ENCODE measurements at regions not wholly inside any gene's neighbourhood (a gene's known extent, or its start where the extent isn't known, plus 50 kb on each side); places are given as distances from the start of the nearest gene placed in this dataset.
"Not testable (repeated sequence)": the region's sequence is repeated elsewhere in the genome, so short reads cannot be mapped to it uniquely, and the experiment has no call there.

DNA sequence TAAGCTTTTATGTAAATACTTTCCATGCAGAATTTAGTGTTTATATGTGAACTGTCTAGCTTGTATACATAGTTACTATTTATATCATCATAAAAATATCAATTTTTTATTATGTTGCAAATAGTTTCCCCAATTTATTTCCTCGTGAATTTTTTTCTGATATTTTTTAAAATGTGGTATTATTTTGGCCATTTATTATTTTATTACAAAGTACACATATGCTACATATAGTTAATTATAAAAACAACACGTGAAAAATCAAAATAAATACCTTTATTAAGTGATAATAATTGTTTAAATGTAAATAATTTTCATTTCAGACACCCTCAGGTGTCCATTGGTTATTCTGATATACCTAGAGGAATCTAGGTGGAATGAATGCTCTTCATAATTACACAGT lies 1394.9 kb upstream of the PRR20A start:
- DNase-seq = no peak

DNA sequence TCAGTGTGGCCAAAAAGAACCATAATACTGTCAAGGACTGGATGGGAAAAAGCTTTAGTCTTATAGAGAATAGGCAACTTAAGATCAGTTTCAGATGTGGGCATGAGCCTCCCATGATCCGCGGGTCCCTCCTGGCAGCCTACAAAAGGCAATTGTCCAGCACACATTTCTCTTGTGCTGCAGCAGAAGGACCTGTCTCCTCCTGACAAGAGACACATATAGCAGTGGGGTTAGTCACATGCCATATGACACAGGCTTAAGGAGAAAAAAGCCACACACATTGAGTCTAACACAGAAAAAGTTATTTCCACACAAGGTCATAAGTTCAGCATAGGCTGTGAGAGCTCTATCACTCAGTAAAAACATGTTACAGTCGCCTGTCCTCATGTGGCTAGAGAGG lies 1378.7 kb upstream of the PRR20A start:
- no peak for DNase-seq

DNA sequence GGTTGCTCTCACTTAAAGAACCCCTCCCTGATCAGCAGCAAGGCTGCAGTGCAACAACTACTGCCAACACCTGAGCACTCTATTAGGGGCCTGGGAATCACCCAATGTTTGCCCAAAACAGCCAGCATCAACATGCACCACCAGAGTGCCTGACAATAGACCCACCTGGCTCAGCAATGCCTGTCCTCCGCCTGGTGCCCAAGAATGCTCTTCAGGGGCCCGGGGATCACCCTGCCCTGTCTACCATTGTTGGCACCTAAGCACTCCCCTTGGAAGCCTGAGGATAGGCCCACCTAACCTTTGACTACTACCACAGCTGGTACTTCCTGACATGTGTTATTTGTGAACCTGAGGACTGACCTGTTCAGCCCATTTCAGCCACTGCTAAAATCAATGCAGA lies 1363.1 kb upstream of the PRR20A start:
- no peak for DNase-seq

DNA sequence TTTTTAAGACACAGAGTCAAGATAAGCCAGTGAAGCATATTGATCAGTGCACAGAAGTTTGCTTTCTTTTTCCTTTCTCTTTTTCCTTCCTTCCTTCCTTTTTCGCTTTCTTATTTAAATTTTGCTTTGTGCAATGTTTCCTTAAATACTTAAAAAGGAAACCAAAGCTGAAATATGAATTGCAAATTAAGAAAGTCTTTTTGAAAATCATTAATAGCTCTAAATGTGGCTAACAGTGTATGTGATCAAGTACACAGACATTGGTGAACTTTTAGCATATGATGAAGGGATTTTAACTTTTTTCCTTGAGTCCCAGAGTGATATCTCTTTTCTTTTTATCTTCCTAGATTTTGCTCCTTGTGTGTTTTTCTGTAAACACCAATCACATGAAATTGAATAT lies 1356.9 kb upstream of the PRR20A start:
- no peak for DNase-seq

DNA sequence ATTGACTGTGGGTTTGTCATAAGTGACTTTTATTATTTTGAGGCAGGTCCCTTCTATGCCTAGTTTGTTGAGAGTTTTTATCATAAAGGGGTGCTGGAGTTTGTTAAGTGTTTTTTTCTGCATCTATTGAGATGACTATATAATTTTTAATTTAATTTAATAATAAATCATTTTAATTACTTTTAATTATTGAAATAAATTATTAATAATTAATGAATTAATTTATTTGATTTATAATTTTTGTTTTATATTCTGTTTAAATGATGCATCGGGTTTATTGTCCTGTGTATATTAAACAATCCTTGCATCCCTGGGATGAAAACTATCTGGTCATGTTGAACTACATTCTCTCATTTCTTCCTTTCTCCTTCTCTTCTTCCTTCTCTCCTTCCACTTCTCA lies 1352.2 kb upstream of the PRR20A start:
- DNase-seq = no peak

DNA sequence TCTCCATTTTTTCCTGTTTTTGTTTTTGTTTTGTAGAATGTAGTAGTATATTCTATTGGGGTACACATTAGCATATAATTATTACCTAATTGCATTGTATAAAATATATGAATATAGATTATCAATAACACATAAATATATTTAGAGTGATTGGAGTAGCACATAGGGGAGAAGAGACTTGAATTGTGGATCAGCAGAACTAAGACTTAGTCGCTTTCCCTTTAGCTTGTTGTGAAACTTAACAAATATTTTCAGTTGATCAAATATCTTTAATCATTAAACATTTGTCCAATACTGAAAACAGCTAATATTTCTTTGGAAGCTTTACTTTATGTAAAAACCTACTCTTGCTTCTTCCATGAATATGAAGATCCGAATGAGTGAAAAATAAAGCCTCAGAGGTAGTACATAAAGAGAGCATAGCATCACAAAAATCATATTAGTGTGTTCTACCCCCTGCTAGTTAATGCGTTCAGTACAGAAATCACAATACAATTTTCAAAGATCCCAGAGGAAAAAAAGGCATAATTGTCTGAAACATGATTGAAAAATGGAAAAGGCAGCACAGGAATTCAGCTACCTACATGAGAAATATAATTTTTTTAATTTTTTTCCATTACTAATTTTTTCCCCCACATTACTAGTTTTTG lies 1348.0 kb upstream of the PRR20A start:
- no peak for DNase-seq

DNA sequence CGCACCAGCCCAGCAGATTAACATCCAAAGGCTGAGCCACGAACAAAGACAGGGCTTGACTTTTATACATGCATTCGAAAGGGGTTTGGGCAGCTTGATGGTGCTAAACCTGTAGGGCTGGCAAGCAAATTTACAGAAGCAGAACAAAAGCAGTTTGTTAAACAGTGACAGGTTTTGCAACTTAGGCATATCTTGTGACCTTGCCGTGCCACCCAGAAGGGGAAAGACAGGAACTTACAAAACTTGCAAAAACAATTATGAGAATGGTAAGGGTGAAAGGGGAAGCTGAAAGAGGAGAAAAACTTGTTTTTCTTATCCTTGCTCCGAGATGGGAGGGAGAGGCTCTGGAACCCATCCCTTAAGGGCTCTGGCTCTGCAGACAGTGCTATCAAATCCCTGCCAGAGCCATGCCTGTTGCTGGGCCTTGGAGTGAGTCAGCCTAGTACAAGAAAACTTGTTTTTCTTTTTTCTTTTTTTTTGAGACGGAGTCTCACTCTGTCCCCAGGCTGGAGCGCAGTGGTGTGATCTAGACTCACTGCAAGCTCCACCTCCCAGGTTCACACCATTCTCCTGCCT lies 1325.2 kb upstream of the PRR20A start:
- DNase-seq = no peak

DNA sequence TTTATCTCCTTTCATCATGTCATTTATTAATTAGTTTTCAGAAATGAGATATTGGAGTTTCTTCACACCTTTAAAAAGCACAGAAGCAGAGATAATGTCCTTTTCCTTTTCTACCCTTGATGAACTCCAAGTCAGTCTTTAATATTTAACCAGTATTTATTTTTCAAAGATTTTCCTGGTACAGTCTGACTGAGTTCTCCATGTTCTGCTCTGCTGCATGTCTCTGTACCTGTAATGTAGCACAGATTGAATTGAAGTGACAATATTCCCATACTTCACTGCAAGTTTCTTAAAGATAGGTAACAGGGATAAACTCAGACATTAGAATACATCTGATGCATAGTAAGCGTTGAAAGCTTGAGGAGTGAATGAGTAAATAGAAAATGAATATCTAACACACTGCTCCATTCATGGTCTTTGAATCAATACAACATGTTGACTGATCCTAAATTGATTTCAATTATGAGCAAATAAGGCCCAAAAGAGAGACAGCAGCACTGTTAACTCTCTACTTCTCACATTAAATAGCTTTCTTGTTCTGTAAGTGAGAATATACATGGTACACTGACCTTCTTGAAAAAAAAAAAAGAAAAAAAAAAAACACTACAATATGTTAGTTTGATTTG lies 1323.6 kb upstream of the PRR20A start:
- no peak for DNase-seq

DNA sequence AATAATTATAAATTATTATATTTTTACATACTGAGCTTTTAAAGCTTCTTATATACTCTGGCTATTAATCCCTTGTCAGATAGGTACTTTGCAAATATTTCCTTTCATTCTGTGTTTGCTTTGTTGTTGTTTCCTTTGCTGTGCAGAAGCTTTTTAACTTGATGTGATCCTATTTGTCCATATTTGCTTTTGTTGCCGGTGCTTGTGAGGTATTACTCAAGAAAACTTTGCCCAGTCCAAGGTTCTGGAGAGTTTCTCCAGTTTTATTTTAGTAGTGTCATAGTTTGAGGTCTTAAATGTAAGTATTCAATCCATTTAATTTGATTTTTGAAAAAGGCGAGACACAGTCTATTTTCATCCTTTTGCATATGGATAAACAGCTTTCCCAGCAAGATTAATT lies 1319.9 kb upstream of the PRR20A start:
- no peak for DNase-seq

DNA sequence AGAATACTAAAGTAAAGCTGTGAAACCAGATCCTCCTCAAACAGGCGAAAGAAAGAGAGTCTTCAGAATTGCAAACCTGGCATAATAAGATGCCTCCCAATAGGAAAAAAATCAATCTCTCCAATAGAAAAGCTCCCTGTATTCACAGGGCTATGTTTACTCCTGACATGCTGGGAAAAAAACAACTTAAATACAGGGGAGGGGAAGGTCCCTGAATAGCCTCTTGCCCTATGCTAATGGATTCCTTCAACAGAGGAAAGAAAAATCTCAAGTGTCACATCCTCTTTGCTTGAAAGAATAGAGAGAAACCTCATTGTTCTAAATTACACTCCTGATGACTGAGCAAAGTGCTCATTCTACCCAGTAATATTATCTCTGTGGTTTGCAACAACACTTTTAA lies 1271.1 kb upstream of the PRR20A start:
- DNase-seq = no peak

DNA sequence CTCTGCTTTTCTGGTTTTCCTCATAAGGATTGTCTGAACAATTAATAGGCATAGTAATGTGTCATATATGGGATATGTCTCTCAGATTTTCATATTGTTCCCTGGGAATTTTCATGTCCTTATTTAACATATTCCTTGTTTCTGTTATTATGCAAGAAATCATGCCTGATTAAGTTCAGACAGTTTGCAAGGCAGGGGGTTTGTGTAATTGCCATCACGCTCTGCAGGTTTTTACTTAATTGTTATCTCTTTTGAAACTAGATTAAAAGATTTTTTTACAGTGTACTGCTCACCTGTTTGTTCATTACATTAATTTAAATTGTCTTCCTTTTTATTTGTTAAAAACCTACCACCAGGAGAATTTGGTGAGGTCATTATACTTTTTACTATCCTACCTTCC lies 1253.2 kb upstream of the PRR20A start:
- no peak for DNase-seq

DNA sequence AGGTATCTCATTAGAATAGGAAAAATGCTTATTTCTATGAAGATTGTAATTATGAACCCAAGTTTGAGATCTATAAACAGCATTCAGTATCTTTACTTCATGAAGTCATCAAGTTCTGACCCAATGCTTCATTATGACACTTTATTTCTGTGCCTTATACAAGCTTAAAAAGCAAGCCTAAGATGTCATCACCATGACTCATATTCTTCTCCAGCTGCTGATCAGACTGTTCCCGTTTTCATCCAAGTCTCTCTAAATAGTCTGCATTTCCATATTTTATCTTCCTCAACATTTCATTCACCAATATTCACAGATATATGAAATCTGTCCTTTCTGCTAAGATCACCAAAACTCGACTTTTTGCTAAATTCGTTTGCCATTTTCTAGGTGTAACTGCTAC lies 1247.2 kb upstream of the PRR20A start:
- no peak for DNase-seq

DNA sequence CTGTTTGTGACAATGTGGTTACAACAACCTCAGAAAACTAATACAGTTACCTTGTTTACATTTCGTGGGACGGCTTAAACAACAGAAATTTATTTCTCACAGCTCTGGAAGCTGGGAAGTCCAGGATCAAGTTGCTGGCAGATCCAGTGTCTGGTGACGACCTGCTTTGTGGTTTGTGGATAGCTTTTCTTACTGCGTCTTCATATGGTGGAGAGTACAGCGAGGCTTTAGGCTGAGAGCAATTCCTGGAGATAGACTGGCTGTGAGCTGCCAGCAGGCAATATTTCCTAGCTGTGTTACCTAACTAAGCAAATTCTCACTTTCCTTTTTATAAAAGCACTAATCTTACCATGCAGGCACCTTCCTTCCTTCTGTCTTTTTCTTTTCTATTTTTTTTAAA lies 1203.5 kb upstream of the PRR20A start:
- DNase-seq = no peak

DNA sequence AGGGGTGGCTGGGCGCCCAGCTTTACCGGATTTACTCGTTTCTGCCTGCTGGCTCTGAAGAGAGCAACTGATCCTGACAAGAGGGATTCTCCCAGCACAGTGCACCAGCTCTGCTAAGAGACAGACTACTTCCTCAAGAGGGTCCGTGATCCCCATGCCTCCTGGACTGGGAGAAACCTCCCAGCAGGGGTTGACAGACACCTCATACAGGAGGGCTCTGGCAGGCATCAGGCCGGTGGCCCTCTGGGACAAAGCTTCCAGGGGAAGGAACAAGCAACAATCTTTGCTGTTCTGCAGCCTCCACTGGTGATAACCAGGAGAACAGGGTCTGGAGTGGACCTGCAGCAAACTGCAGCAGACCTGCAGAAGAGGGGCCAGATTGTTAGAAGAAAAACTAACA lies 1192.5 kb upstream of the PRR20A start:
- DNase-seq = no peak

DNA sequence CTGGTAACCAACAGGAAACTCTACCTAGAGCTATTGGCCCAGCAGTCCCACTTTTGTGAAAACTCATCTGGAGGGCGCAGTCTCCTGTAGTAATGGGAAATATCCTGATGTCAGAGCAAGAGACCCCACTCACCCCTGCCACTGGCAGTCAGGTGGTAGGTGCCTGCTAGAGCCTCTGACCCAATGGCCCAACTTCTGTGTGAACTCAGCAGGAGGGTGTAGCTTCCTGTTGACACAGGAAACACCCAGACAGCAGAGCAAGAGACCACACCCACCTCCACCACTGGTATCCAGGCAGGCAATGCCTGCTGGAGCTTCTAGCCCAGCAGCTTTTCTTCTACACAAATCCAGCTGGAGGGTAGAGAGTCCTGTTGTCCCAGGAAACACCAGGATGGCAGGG lies 1176.8 kb upstream of the PRR20A start:
- no peak for DNase-seq

DNA sequence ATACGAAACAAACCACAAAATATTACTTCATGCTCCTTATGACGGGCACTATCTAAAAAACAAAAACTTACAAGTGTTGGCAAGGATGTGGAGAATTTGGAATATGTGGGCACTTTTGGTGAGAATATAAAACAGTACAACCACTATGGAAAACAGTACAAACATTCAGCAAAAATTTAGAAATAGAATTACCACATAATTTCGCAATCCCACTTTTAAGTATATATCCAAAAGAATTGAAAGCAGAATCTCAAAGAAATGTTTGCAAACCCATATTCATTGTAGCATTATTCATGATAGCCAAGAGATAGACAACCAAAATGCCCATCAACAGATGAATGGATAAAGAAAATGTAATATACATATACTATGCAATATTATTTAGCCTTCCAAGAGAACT lies 1173.7 kb upstream of the PRR20A start:
- no peak for DNase-seq

DNA sequence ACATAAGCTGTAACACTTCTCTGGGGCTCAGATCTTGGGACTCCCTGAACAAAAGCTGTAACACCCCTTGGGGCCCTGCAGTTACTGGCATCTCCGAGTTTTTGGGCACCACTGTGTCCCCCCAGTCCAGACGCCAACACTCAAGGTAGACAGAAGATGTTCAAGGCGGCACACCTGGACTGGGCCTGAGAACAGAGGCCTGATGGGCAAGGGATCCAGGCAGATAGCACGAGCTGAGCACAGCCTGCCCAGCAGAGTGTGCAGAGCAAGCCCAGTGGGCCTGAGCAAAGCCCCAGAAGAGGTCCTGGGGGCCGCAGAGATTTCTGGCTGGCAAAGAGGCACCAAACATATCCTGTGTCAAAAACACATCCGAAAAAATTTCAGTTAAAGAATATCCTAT lies 1163.3 kb upstream of the PRR20A start:
- no peak for DNase-seq

DNA sequence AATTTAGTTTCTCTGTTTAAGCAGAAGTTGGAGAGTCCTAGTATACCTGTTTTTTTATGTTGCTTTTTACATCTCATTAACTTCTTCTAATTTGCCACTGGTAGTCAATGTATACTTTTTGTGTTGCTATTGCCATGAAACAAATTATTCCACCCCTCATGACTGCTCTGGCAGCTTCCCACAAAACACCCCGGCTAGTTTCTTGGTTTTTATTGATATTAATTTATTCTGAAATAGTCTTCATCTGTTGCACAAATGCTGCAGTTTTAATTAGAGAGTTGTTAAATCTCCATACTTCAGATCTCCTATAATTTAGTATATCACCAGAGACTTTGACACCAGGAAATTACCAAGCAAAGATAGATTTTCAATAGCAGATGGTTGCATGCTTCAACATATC lies 1159.3 kb upstream of the PRR20A start:
- DNase-seq = no peak

DNA sequence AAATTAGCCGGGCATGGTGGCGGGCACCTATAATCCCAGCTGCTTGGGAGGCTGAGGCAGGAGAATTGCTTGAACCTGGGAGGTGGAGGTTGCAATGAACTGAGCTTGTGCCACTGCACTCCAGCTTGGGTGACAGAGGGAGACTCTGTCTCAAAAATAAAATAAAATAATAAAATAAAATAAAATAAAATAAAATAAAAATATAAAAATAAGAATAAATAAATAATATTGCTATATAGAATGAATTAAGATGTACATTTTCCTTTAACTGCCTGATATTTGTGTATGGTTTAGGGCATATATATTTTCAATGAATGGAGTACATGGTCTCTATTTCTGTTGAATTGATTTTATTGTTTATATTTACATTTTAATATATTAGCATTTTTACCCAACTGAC lies 1156.7 kb upstream of the PRR20A start:
- DNase-seq = not testable (repeated sequence)

DNA sequence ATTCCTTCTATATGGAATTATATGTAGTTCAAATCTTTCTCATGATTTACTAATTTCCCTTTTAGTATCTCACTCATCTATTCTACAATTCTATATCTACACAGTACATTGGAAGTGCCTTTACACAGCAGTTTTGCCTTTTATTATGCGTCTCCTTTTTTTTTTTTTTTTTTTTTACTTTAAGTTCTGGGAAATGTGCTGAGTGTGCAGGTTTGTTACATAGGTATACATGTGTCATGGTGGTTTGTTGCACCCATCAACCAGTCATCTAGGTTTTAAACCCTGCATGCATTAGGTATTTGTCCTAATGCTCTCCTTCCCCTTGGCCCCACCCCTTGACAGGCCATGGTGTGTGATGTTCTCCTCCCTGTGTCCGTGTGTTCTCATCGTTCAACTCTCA lies 1150.1 kb upstream of the PRR20A start:
- no peak for DNase-seq

DNA sequence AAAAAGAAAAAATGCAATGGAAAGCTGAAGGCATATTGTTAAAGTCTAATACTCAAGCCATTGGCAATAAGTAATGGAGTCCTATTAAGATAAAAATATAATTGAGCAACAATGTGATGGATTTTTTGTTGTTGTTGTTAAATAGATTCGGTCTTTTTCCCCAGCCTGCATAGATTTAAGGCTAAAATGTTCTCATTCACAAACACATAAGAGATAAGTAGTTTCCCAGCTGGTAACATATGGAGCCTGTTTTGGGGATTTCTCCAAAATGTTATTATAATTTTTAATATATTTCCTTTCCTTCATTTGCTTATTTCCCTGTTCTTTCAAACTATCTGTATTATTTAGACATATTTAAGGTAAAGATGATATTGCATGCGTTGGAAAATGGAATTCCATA lies 1149.1 kb upstream of the PRR20A start:
- DNase-seq = no peak

DNA sequence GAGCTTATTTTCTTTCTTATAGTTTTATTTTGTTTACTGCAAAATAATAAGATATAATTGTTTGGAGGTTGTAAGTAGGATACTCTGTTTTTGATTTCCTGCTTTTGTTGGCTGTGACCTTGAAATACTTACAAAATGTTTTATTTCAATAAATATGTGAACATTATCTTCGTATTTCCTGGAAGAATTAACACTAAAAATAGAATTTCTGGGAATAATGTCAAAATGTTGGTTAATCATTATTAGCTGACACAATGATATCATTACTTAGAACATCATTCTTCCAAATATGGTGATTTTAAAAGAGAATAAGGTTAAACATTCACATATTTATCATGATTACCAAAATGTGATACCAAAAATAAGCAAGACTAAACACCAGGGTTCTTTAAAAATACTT lies 1148.6 kb upstream of the PRR20A start:
- DNase-seq = no peak

DNA sequence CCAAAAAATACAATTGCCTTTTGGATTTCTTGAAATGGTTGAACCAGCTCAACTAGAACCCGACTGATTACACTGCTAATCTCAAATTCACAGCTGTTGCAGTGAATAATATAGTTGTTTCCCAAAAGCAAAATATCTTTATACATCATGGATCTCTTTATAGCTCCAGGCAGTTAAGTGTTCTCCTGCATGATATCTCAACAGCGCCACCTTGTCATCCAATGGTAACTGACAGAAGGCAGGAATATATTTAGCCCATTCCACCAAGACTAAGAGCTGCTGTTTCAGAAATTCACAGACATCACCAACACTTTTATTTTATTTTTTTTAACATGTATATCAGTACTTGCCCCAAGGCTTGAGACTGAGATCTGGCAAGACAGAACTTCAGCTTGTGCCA lies 1141.0 kb upstream of the PRR20A start:
- DNase-seq = no peak

DNA sequence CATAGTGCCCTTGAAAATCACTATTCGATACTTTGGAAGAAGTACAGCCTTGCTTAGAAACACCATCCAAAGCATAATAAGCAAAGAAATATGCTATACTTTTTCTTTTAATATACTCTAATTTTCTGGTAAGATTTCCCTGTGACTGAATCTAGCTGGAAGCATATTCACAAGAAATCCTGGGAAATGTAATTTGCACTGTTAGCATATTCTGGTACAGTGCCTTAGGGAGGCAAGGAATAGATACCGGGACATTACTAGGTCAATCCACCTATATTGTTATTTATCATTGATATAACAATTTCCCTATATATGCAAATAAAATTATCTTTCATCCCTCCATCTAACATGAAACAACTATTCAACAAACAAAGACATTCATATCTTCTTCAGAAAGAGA lies 1131.3 kb upstream of the PRR20A start:
- DNase-seq = no peak

DNA sequence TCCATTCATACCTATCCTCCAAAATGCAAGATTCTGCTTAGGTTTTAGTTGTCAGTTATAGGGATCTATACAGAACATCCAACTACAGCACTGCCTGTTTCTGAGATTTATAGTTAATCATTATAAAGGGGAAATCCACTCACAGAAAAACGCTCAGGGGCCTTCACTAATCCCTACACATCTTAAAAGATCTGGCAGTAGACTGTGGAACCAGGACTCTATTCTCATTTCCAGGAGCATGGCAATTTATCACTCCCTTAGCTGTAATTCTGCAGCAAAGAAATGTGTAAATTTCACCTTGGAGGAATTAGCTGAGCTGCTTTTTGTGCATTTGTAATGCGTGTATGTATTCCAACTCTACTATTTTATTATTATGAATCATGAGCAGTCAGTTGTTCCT lies 1128.1 kb upstream of the PRR20A start:
- no peak for DNase-seq
